ENCODE measurements at regions not wholly inside any gene's neighbourhood (a gene's known extent, or its start where the extent isn't known, plus 50 kb on each side); places are given as distances from the start of the nearest gene placed in this dataset.
"Not testable (repeated sequence)": the region's sequence is repeated elsewhere in the genome, so short reads cannot be mapped to it uniquely, and the experiment has no call there.

GRCh38 chr9:75417471-75417870, 329.2 kb downstream of the OSTF1 start:
- DNase-seq, result no peak

GRCh38 chr9:75418518-75418917, 330.2 kb downstream of the OSTF1 start:
- no peak for DNase-seq

DNA sequence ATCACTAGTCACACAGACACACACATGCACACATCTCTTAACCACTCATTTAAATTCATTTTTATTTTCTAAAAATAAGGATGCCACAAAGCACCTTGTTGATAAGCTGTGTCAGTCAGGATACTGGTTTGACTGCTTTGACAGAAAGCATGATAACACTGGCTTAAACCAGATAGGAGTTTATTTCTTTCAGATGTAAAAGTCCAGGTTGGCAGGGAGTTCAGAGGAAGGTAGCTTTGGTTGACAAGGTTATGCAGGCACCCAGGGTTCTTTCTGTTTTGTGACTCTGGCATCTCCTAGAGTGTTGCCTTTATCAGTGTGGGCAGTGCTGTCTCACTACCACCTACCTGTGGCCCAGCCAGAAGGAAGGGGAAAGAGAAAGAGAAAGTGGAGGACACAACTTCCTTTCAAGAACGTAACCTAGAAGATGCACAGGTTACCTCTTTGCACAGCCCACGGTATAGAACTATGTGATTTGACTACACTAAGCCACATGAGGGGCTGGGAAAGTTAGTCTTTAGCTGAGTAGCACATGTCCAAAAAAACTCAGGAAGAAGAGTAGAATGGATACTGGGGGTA, 334.7 kb downstream of the OSTF1 start:
- no peak for DNase-seq

GRCh38 chr9:75429531-75430475, 341.5 kb downstream of the OSTF1 start:
- no peak for DNase-seq

DNA sequence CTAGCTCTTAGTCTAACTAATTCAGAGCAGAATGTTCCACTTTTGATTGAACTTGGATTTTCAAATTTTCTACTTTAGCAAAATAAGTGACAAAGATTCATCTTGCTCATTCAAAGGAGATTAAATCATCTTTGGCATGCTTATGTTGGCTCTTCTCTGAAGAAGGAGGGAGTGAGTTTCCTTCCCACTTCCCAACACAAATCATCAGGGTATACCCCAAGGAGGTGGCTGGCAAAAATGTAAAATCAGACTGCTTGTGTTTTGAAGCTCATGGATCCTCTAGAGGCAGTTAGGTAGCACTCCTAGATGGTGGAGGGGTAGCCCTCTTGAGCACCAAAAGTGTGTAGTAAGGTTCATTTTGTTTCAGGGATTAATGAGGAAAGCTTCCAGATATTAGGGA, 343.1 kb downstream of the OSTF1 start:
- no peak for DNase-seq

GRCh38 chr9:75432386-75432785, 344.1 kb downstream of the OSTF1 start:
- DNase-seq, result no peak

GRCh38 chr9:75432888-75433287, 344.6 kb downstream of the OSTF1 start:
- no peak for DNase-seq

DNA sequence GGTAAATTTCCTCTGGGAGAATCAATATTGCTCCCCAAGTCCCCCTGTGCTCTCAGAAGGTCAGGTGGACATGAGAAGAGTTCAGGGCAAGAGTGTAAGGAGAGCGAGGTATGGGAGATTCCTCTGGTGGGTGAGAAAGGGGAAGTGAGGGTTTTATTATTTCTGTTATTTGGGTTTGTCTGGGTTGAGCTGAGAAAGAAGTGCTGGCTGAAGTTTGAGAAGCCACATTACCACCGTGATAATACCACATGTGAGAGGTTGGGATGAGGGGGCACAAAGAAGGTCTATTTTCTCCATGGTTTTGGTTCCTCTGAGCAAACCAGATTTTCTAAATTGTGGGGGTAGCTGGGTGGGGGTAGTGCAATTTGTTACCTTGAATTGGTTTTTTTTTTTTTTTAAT, 350.4 kb downstream of the OSTF1 start:
- DNase-seq, result no peak

GRCh38 chr9:75440914-75441313, 352.6 kb downstream of the OSTF1 start:
- no peak for DNase-seq

GRCh38 chr9:75445144-75445543, 356.8 kb downstream of the OSTF1 start:
- DNase-seq, result no peak

- no peak for DNase-seq
These were observed 359.0 kb downstream of the OSTF1 start for GRCh38 chr9:75447281-75447680.

GRCh38 chr9:75448281-75448680, 360.0 kb downstream of the OSTF1 start:
- no peak for DNase-seq

DNA sequence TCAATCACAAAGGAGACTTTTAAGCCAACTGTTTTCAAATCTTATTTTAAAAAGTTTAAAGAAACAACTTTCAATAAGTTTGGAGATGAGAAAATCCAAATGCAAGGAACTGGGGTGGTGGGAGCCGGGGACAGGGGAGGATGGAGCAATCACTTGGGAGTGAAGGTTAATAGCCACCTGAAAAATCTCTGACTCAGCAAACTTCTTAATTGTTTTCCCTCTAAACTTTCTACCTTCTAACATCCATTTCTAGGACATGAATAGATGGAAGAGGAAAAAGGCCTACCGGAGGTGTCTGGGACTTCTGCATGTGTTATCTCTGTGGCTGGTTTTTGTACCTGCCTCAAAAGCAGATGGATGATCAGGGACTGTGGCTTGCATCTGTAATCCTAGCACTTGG, 360.6 kb downstream of the OSTF1 start:
- DNase-seq, result no peak

DNA sequence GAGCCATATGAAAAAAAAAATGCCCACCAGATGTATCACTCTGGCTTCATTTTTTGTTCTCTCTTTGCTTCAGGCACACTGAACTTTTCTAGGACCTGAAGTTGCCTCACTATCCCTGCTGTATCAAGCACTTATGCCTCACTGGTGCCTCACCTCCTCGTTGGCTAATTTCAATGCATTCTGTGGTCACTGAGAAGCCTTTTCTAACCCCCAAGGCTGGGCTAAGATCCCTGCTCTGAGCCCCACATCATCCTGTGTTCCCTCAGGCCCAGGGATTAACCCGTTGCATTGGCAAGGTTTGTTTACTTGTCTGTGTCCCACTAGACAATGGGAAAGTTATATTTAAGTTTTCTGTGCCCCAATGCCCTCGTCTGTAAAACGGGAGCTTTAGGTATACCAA, 362.7 kb downstream of the OSTF1 start:
- DNase-seq, result no peak

GRCh38 chr9:75451505-75451904, 363.2 kb downstream of the OSTF1 start:
- no peak for DNase-seq

DNA sequence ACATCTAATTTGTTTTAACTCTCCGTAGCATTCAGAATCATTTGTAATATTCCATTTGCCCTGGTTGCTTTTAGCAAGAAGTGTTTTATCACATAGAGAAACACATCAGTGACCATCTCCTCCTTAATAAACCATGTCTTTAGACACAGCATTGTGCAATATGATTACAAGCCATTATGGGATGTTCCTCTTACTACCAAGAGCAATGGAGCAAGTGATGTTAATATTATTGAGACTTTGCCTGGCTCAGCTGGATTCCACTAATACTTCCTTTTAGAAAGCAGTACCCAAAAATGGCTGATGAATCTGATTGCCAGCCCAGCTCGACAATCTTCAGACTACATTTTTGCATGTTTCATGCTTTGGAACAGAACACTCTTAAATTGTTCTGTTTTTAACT, 364.2 kb downstream of the OSTF1 start:
- no peak for DNase-seq

- no peak for DNase-seq
These were observed 365.7 kb downstream of the OSTF1 start for GRCh38 chr9:75454043-75454442.

DNA sequence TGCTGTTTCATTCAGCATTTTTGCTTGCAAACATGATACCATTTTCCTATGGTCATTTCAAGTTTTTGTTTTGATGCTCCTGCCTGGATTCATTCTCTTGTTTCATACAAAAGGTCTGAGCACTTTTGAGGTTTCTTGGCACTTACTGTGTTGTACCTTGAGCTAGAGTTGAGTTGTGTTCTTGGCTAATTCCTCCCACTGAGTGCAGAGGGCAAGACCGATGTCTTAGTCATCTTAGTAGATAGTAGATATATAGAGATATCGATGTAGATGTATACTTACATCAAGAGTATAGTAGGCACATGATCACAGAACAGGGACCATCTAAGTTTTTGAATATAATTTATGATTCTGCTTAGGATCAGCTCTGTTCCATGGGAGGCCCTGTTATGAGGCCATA, 366.6 kb downstream of the OSTF1 start:
- DNase-seq, result no peak

GRCh38 chr9:75455444-75455921, 367.2 kb downstream of the OSTF1 start:
- no peak for DNase-seq

DNA sequence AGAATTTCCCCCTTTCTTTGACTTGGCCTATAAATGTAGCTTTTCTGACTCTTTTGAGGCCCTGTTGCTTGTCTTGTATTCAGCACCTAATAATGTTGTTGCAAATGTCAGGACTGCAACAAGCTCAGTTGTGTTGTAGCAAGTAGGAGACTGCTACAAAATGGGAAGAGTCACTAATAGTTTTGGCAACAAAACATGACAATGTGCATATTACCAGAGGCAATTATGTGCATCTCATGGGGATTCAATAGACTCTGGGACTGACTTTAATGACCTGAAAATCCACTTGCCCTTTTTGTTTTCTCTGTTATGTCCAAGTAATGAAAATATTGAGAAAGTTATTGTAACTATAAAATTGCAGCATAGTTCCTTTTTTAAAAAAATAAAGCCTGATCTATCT, 368.4 kb downstream of the OSTF1 start:
- no peak for DNase-seq

- DNase-seq, result no peak
These were observed 369.2 kb downstream of the OSTF1 start for GRCh38 chr9:75457474-75458011.

DNA sequence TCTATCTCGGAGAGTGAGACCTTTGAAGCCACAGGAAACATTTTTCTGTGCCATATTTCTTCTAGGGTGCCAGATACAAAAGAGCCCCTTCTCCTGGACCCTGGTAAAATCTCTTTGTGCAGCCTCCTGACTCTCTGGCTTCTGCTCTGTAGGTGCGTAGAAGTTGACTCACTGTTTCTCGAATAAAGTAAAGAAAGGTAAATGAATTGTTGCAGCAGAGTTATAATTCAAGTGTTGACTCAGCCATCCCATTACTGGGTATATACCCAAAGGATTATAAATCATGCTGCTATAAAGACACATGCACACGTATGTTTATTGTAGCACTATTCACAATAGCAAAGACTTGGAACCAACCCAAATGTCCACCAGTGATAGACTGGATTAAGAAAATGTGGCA, 371.0 kb downstream of the OSTF1 start:
- not testable (repeated sequence) for DNase-seq

- DNase-seq, result no peak
These were observed 372.9 kb downstream of the OSTF1 start for GRCh38 chr9:75461183-75461582.

- DNase-seq, result no peak
These were observed 374.6 kb downstream of the OSTF1 start for GRCh38 chr9:75462866-75463265.

Data from NCI-H226 (cell line).